Keratinocyte (primary cell): ENCODE measurements at regions not wholly inside any gene's neighbourhood (a gene's known extent, or its start where the extent isn't known, plus 50 kb on each side); places are given as distances from the start of the nearest gene placed in this dataset.
A peak's percentile ranks its signal among the peaks of the same experiment; 100 is the strongest.

Experiments used
- DNase-seq: peaks from one replicate; pipeline ENCODE4 v3.0.0-alpha.2; 2011; ENCODE audit warnings: low read depth, missing footprints, low spot score
- FAIRE-seq: peaks from 2 replicates; lab custom pipeline; 2011; peaks lifted over from hg19 to GRCh38; lab: Jason Lieb, UNC
- H2AFZ ChIP-seq: 2 replicates; pipeline ENCODE4 v1.6.0; 2012; ENCODE audit warnings: low read length, control low read depth, inconsistent platforms; ENCODE audit not compliant: control insufficient read depth
- H3K27ac ChIP-seq: 2 replicates; pipeline ENCODE4 v1.5.1; 2011; ENCODE audit warnings: low read length; ENCODE audit not compliant: control insufficient read depth, insufficient read depth
- H3K27me3 ChIP-seq: 3 replicates; pipeline ENCODE4 v1.6.0; 2011; ENCODE audit warnings: low read length; ENCODE audit not compliant: control insufficient read depth, insufficient read depth; ENCODE audit errors: extremely low read depth
- H3K36me3 ChIP-seq, 2 experiments: 2 replicates in 1 of 2; 3 replicates in 1 of 2; pipeline ENCODE4 v1.5.1; 2011; ENCODE audit warnings: low read length in 2 of 2, mild to moderate bottlenecking in 1 of 2; ENCODE audit not compliant: control insufficient read depth in 2 of 2, insufficient read depth in 2 of 2; ENCODE audit errors: extremely low read depth in 1 of 2
- H3K4me1 ChIP-seq: 3 replicates; pipeline ENCODE4 v1.5.1; 2011; ENCODE audit warnings: low read length; ENCODE audit not compliant: control insufficient read depth, insufficient read depth; ENCODE audit errors: extremely low read depth
- H3K4me2 ChIP-seq: 3 replicates; pipeline ENCODE4 v1.6.0; 2011; ENCODE audit warnings: low read depth, low read length; ENCODE audit not compliant: control insufficient read depth, insufficient read depth; ENCODE audit errors: extremely low read depth
- H3K4me3 ChIP-seq, 3 experiments: fragments of 200-600 bp in 1 of 3; sonication (generic) in 1 of 3; 2 replicates in 2 of 3; 3 replicates in 1 of 3; pipeline ENCODE4 v1.5.1; 2011 to 2016; ENCODE audit warnings: low read length in 3 of 3, mild to moderate bottlenecking in 3 of 3, control low read depth in 2 of 3, inconsistent platforms in 1 of 3, low read depth in 1 of 3, mixed read lengths in 1 of 3, mixed run types in 1 of 3, moderate library complexity in 1 of 3; ENCODE audit not compliant: control insufficient read depth in 2 of 3, insufficient read depth in 2 of 3; ENCODE audit errors: extremely low read depth in 1 of 3
- H3K79me2 ChIP-seq: 2 replicates; pipeline ENCODE4 v1.6.0; 2012; ENCODE audit warnings: low read length; ENCODE audit not compliant: control insufficient read depth, insufficient read depth
- H3K9ac ChIP-seq: 3 replicates; pipeline ENCODE4 v1.6.0; 2011; ENCODE audit warnings: low read length; ENCODE audit not compliant: control insufficient read depth, insufficient read depth; ENCODE audit errors: extremely low read depth
- H3K9me1 ChIP-seq: 3 replicates; pipeline ENCODE4 v1.6.0; 2011; ENCODE audit warnings: low read length; ENCODE audit not compliant: control insufficient read depth, insufficient read depth; ENCODE audit errors: extremely low read depth
- H3K9me3 ChIP-seq: 2 replicates; pipeline ENCODE4 v1.5.1; 2012; ENCODE audit warnings: low read depth, low read length; ENCODE audit not compliant: control insufficient read depth
- H4K20me1 ChIP-seq: 3 replicates; pipeline ENCODE4 v1.6.0; 2011; ENCODE audit warnings: low read length; ENCODE audit not compliant: control insufficient read depth, insufficient read depth; ENCODE audit errors: extremely low read depth
- EZH2 ChIP-seq: IDR thresholded peaks from one replicate; pipeline ENCODE4 v1.6.1; 2012; ENCODE audit warnings: inconsistent platforms, mild to moderate bottlenecking, low read length, moderate library complexity
- dilution Hi-C: fragments of 300-500 bp; cut with MboI; formaldehyde crosslinking; loops from one replicate; pipeline ENCODE4 v1.7.0; 2020; ENCODE audit warnings: low sequenced_read_pairs; ENCODE audit not compliant: extremely low pct_ligation_motif_present
- TF ChIP-seq, protein P1 (sequence below), 3 experiments: IDR thresholded peaks in 1 of 3; conservative IDR thresholded peaks in 1 of 3; optimal IDR thresholded peaks in 1 of 3; 2 replicates in 2 of 3; 3 replicates in 1 of 3; pipeline versions ENCODE3 to v1.5.1; 2011; ENCODE audit warnings: low read length in 3 of 3, mild to moderate bottlenecking in 3 of 3, moderate library complexity in 2 of 3, control low read depth in 1 of 3, inconsistent platforms in 1 of 3; ENCODE audit not compliant: insufficient read depth in 2 of 3; ENCODE audit errors: extremely low read depth in 1 of 3

DNA sequence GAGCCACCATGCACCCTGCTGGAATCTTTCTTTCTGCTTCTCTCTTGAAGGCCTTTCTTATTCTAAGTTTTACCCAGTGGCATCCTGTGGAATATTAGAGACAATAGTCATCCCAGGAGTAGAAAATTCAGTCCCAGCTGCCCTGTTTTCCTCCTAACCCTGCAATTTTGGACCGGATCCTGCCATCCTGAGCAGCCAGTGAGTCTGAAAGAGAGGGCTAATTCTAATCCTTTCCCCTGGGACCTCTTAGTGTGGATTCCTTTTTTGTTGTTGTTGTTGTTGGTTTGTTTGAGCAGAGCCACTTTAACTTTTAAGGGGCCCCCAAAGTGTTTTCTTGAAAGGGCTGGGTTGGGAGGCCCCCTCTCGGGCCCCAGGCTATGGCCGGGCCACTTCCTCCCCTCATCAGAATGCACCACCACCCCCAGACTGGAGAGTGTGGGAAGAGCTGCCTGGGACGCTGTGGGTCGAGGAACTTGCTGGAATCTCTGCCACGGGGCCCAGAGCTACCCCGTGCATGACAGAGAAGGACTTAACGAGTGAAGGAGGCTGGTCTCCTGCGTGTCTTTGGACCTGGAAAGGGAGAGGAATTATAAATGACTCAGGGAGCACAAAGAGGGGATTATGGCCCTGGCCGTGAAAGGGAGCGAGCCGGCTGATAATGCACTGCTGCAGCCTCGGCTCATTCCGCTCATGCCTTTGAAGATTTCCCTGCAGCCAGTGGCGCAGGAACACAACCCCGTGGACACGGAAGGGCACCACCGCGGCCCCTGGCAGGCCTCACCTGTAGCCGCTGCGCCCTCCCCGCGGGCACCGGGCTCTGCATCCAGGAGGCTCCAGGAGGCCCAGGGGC is 81.0 kb upstream of the AKT3 start:
- H4K20me1 ChIP-seq: no peaks in the 10 kb centered on the region
- no peaks in the 10 kb centered on the region for H3K9me1 ChIP-seq
- FAIRE-seq (no peak), DNase-seq (no peak)
- H3K4me2 ChIP-seq: no peak overlapping the region
- no peak overlapping the region for H3K9ac ChIP-seq
- dilution Hi-C loops: no loop called here
- no peaks in the 10 kb centered on the region for H3K9me3 ChIP-seq
- no peak overlapping the region for H3K4me3 ChIP-seq
- H3K36me3 ChIP-seq: no peaks in the 10 kb centered on the region
- TF ChIP-seq EZH2: no peak
- TF ChIP-seq, protein P1, sequence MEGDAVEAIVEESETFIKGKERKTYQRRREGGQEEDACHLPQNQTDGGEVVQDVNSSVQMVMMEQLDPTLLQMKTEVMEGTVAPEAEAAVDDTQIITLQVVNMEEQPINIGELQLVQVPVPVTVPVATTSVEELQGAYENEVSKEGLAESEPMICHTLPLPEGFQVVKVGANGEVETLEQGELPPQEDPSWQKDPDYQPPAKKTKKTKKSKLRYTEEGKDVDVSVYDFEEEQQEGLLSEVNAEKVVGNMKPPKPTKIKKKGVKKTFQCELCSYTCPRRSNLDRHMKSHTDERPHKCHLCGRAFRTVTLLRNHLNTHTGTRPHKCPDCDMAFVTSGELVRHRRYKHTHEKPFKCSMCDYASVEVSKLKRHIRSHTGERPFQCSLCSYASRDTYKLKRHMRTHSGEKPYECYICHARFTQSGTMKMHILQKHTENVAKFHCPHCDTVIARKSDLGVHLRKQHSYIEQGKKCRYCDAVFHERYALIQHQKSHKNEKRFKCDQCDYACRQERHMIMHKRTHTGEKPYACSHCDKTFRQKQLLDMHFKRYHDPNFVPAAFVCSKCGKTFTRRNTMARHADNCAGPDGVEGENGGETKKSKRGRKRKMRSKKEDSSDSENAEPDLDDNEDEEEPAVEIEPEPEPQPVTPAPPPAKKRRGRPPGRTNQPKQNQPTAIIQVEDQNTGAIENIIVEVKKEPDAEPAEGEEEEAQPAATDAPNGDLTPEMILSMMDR (optimal IDR thresholded peaks at IDR 0.05 in 1 of 3, IDR thresholded peaks at IDR 0.05 in 1 of 3, conservative IDR thresholded peaks at IDR 0.05 in 1 of 3; ENCODE audit: extremely low read depth in 1 of 3, insufficient read depth in 2 of 3, low read length in 3 of 3): no peak
- H3K27me3 ChIP-seq: no peaks in the 10 kb centered on the region
- no peak overlapping the region for H3K27ac ChIP-seq
- H2AFZ ChIP-seq: no peak overlapping the region
- peaks cover 11% of the 10 kb centered on the region for H3K4me1 ChIP-seq
- H3K79me2 ChIP-seq: no peaks in the 10 kb centered on the region

DNA sequence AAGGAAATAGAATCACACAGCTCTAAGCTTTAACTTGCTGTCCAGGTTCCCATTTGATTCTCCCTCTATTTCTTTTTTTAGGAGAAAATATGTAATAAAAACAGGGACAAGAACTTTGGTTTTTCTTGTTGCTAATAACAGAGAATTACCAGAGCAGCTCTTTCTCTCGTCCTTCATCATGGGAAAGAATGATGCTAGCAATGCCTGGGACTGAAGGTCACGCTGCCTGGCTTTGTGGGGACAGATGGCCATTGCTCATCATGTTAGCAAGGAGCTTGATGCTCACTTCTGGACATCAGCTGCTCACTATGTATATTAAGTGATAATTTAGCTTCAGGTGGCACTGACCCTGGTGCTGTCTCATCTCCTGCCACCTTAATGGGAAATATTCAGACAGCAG is 77.3 kb upstream of the AKT3 start:
- Histone ChIP-seq H3K27me3 (no peaks in the 10 kb centered on the region), H3K4me3 (no peak overlapping the region), H4K20me1 (no peaks in the 10 kb centered on the region), H3K4me2 (no peak overlapping the region), H3K9ac (peak overlapping the region; percentile 25), H3K27ac (peak overlapping the region; percentile 5), H3K9me3 (no peaks in the 10 kb centered on the region), H2AFZ (no peak overlapping the region), H3K36me3 (no peaks in the 10 kb centered on the region), H3K9me1 (no peaks in the 10 kb centered on the region), H3K79me2 (no peaks in the 10 kb centered on the region), H3K4me1 (peaks cover 30% of the 10 kb centered on the region)
- dilution Hi-C loops: no loop called here
- DNase-seq: no peak
- TF ChIP-seq, protein P1 (optimal IDR thresholded peaks at IDR 0.05 in 1 of 3, IDR thresholded peaks at IDR 0.05 in 1 of 3, conservative IDR thresholded peaks at IDR 0.05 in 1 of 3; ENCODE audit: extremely low read depth in 1 of 3, insufficient read depth in 2 of 3, low read length in 3 of 3): no peak
- TF ChIP-seq EZH2: no peak
- no peak for FAIRE-seq
